ENCODE measurements at regions not wholly inside any gene's neighbourhood (a gene's known extent, or its start where the extent isn't known, plus 50 kb on each side); places are given as distances from the start of the nearest gene placed in this dataset.
"Not testable (repeated sequence)": the region's sequence is repeated elsewhere in the genome, so short reads cannot be mapped to it uniquely, and the experiment has no call there.

GRCh38 chr4:164337219-164337944 lies 416.5 kb upstream of the SMIM31 start:
- no peak overlapping the region for H3K4me3 ChIP-seq (ENCODE audit: low read length)
- TF ChIP-seq CTCF (IDR thresholded peaks at IDR 0.05; ENCODE audit: insufficient read depth, low read depth, low read length, missing control alignments): no peak
- DNase-seq (ENCODE audit: low read depth): no peak

GRCh38 chr4:164343472-164343976 lies 410.4 kb upstream of the SMIM31 start:
- DNase-seq (ENCODE audit: low read depth): no peak
- no peak for TF ChIP-seq CTCF (IDR thresholded peaks at IDR 0.05; ENCODE audit: insufficient read depth, low read depth, low read length, missing control alignments)
- no peak overlapping the region for H3K4me3 ChIP-seq (ENCODE audit: low read length)

DNA sequence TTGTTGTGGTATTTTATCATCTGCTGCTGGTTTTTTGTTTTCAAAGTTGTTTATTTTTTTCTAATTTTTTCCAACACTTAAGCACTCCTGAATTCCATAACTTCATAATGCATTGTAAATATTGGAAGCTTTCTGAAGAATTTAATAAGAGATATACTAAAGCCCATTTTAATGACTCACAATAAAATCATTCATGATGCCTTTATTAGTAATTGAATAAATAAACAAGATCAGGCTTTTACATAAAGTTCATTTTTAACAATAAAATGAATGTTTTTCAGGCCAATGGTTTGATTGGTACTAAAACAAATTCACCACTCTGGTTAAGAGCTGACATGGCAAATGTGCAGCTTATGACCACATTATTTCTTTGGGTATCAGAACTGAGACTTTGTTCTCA lies 408.2 kb upstream of the SMIM31 start:
- peak; percentile 18 for DNase-seq (ENCODE audit: low read depth)
- no peak for TF ChIP-seq CTCF (IDR thresholded peaks at IDR 0.05; ENCODE audit: insufficient read depth, low read depth, low read length, missing control alignments)
- H3K4me3 ChIP-seq (ENCODE audit: low read length): no peak overlapping the region

GRCh38 chr4:164350061-164350460 lies 403.9 kb upstream of the SMIM31 start:
- DNase-seq (ENCODE audit: low read depth): peak; percentile 68
- no peak overlapping the region for H3K4me3 ChIP-seq (ENCODE audit: low read length)
- TF ChIP-seq CTCF (IDR thresholded peaks at IDR 0.05; ENCODE audit: insufficient read depth, low read depth, low read length, missing control alignments): no peak

GRCh38 chr4:164350716-164351115 lies 403.2 kb upstream of the SMIM31 start:
- DNase-seq (ENCODE audit: low read depth); H3K4me3 ChIP-seq (ENCODE audit: low read length): not testable (repeated sequence)

GRCh38 chr4:164357957-164358356 lies 396.0 kb upstream of the SMIM31 start:
- no peak for TF ChIP-seq CTCF (IDR thresholded peaks at IDR 0.05; ENCODE audit: insufficient read depth, low read depth, low read length, missing control alignments)
- H3K4me3 ChIP-seq (ENCODE audit: low read length): no peak overlapping the region

DNA sequence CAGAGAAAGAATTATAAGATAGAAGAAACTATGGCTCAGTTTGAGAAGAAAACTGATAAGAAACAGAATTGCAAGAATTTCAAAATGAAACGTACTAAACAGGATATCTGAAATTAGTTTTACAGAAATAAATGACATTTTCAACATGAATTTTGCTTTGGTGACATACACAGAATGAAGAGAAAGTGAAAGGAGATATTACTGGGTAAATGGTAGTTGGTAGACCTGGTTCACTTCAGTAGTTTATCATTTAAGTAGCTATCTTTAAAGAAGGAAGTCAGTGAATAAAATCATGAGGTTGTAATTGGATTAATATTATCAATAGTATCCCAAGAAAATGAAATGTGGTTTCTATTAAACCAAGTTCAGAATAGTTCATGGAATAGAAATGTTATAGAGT lies 395.5 kb upstream of the SMIM31 start:
- DNase-seq (ENCODE audit: low read depth): no peak
- no peak overlapping the region for H3K4me3 ChIP-seq (ENCODE audit: low read length)
- TF ChIP-seq CTCF (IDR thresholded peaks at IDR 0.05; ENCODE audit: insufficient read depth, low read depth, low read length, missing control alignments): no peak

More at GRCh38 chr4:164357957-164358356, 396.0 kb upstream of the SMIM31 start:
- DNase-seq (ENCODE audit: low read depth): peak; percentile 94
